HEK293 (cell line): ENCODE measurements at regions not wholly inside any gene's neighbourhood (a gene's known extent, or its start where the extent isn't known, plus 50 kb on each side); places are given as distances from the start of the nearest gene placed in this dataset.

Source experiments
- CTCF ChIA-PET: fragments of 350-600 bp; formaldehyde crosslinking; extraction: SDS; loops from one replicate; lab custom pipeline; 2021; ENCODE audit warnings: antibody characterized with exemption; lab: Yijun Ruan, JAX
- POLR2A ChIA-PET: fragments of 300-600 bp; formaldehyde crosslinking; extraction: SDS; loops from one replicate; lab custom pipeline; 2020; ENCODE audit warnings: antibody characterized with exemption, inconsistent platforms; lab: Yijun Ruan, JAX
- H3K27ac ChIP-seq: fragments of 200-500 bp; sonication (Bioruptor generic); 2 replicates; pipeline ENCODE4 v1.5.1; 2014; ENCODE audit warnings: low read depth, low read length, control low read depth, inconsistent platforms; ENCODE audit errors: extremely low read depth
- H3K36me3 ChIP-seq, 2 experiments: fragments of 200-500 bp in 1 of 2; sonication (Bioruptor generic) in 1 of 2; 1 replicate in 1 of 2; 2 replicates in 1 of 2; pipeline ENCODE4 v1.5.1; 2014 to 2017; ENCODE audit warnings: inconsistent platforms in 2 of 2, low read length in 2 of 2; ENCODE audit not compliant: control insufficient read depth in 2 of 2, insufficient read depth in 1 of 2
- H3K4me1 ChIP-seq: fragments of 200-500 bp; sonication (Bioruptor generic); 2 replicates; pipeline ENCODE4 v1.5.1; 2014; ENCODE audit warnings: mild to moderate bottlenecking, low read length, inconsistent platforms; ENCODE audit not compliant: control insufficient read depth, insufficient read depth
- H3K4me3 ChIP-seq: 2 replicates; pipeline ENCODE4 v1.5.1; 2011; ENCODE audit warnings: low read depth, mild to moderate bottlenecking, control low read depth, low read length, moderate library complexity
- H3K9me3 ChIP-seq: fragments of 200-500 bp; sonication (Bioruptor generic); 2 replicates; pipeline ENCODE4 v1.5.1; 2014; ENCODE audit warnings: low read depth, low read length, inconsistent platforms; ENCODE audit not compliant: control insufficient read depth, insufficient read depth
- BCL11B ChIP-seq: fragments of 450-650 bp; formaldehyde crosslinking; IDR thresholded peaks from 2 replicates; pipeline ENCODE4 v1.5.1; 2016; ENCODE audit warnings: low read depth, missing biosample characterization, missing genetic modification characterization
- GLI4 ChIP-seq: fragments of 450-650 bp; formaldehyde crosslinking; IDR thresholded peaks from 2 replicates; pipeline ENCODE4 v1.5.1; 2016; ENCODE audit warnings: missing biosample characterization, missing genetic modification characterization
- KLF17 ChIP-seq: fragments of 450-650 bp; formaldehyde crosslinking; IDR thresholded peaks from 2 replicates; pipeline ENCODE4 v1.5.1; 2016; ENCODE audit warnings: missing biosample characterization, missing genetic modification characterization
- KLF9 ChIP-seq: fragments of 450-650 bp; formaldehyde crosslinking; IDR thresholded peaks from 2 replicates; pipeline ENCODE4 v1.5.1; 2016; ENCODE audit warnings: missing biosample characterization, missing genetic modification characterization, low read depth
- PRDM10 ChIP-seq: fragments of 450-650 bp; formaldehyde crosslinking; IDR thresholded peaks from 2 replicates; pipeline ENCODE4 v1.5.1; 2016; ENCODE audit warnings: missing biosample characterization, missing genetic modification characterization
- TCF7L2 ChIP-seq: IDR thresholded peaks from 2 replicates; pipeline ENCODE4 v1.6.1; 2011; ENCODE audit warnings: low read depth, mild to moderate bottlenecking, inconsistent platforms, low read length, moderate library complexity, borderline replicate concordance
- YY1 ChIP-seq: fragments of 450-650 bp; formaldehyde crosslinking; IDR thresholded peaks from 2 replicates; pipeline ENCODE4 v1.5.1; 2018; ENCODE audit warnings: missing biosample characterization, missing genetic modification characterization
- ZFP3 ChIP-seq: fragments of 450-650 bp; formaldehyde crosslinking; IDR thresholded peaks from 2 replicates; pipeline ENCODE4 v1.5.1; 2016; ENCODE audit warnings: low read depth, missing biosample characterization, missing genetic modification characterization
- ZNF10 ChIP-seq: fragments of 450-650 bp; formaldehyde crosslinking; IDR thresholded peaks from 2 replicates; pipeline ENCODE4 v1.5.1; 2017; ENCODE audit warnings: missing biosample characterization, missing genetic modification characterization
- ZNF140 ChIP-seq: fragments of 450-650 bp; formaldehyde crosslinking; IDR thresholded peaks from 2 replicates; pipeline ENCODE4 v1.5.1; 2016; ENCODE audit warnings: missing biosample characterization, missing genetic modification characterization
- ZNF155 ChIP-seq: fragments of 450-650 bp; formaldehyde crosslinking; IDR thresholded peaks from 2 replicates; pipeline ENCODE4 v1.5.1; 2016; ENCODE audit warnings: missing biosample characterization, missing genetic modification characterization
- ZNF2 ChIP-seq: fragments of 450-650 bp; formaldehyde crosslinking; IDR thresholded peaks from 2 replicates; pipeline ENCODE4 v1.5.1; 2016; ENCODE audit warnings: missing biosample characterization, missing genetic modification characterization
- ZNF239 ChIP-seq: fragments of 450-650 bp; formaldehyde crosslinking; IDR thresholded peaks from 2 replicates; pipeline ENCODE4 v1.5.1; 2016; ENCODE audit warnings: missing biosample characterization, missing genetic modification characterization
- ZNF311 ChIP-seq: fragments of 450-650 bp; formaldehyde crosslinking; IDR thresholded peaks from 2 replicates; pipeline ENCODE4 v1.5.1; 2017; ENCODE audit warnings: missing biosample characterization, missing genetic modification characterization, borderline replicate concordance
- ZNF350 ChIP-seq: fragments of 450-650 bp; formaldehyde crosslinking; IDR thresholded peaks from 2 replicates; pipeline ENCODE4 v1.5.0; 2017; ENCODE audit warnings: missing biosample characterization, mild to moderate bottlenecking, missing genetic modification characterization
- ZNF37A ChIP-seq: fragments of 450-650 bp; IDR thresholded peaks from 2 replicates; pipeline ENCODE4 v1.5.1; 2018; ENCODE audit warnings: missing biosample characterization, missing genetic modification characterization
- ZNF449 ChIP-seq: fragments of 450-650 bp; formaldehyde crosslinking; IDR thresholded peaks from 2 replicates; pipeline ENCODE4 v1.5.1; 2017; ENCODE audit warnings: missing biosample characterization, mild to moderate bottlenecking, missing genetic modification characterization, moderate library complexity
- ZNF571 ChIP-seq: fragments of 450-650 bp; formaldehyde crosslinking; IDR thresholded peaks from 2 replicates; pipeline ENCODE4 v1.5.0; 2017; ENCODE audit warnings: missing biosample characterization, missing genetic modification characterization
- ZNF585B ChIP-seq: fragments of 450-650 bp; formaldehyde crosslinking; IDR thresholded peaks from 2 replicates; pipeline ENCODE4 v1.5.1; 2016; ENCODE audit warnings: missing biosample characterization, missing genetic modification characterization
- ZNF600 ChIP-seq: fragments of 450-650 bp; formaldehyde crosslinking; IDR thresholded peaks from 2 replicates; pipeline ENCODE4 v1.5.1; 2016; ENCODE audit warnings: missing biosample characterization, missing genetic modification characterization
- ZNF610 ChIP-seq: fragments of 450-650 bp; formaldehyde crosslinking; IDR thresholded peaks from 2 replicates; pipeline ENCODE4 v1.5.1; 2016; ENCODE audit warnings: missing biosample characterization, missing genetic modification characterization, borderline replicate concordance
- ZNF639 ChIP-seq: fragments of 450-650 bp; formaldehyde crosslinking; IDR thresholded peaks from 2 replicates; pipeline ENCODE4 v1.5.1; 2016; ENCODE audit warnings: missing biosample characterization, missing genetic modification characterization
- ZNF747 ChIP-seq: fragments of 450-650 bp; formaldehyde crosslinking; IDR thresholded peaks from 2 replicates; pipeline ENCODE4 v1.5.1; 2016; ENCODE audit warnings: missing biosample characterization, missing genetic modification characterization
- ZSCAN4 ChIP-seq: fragments of 450-650 bp; formaldehyde crosslinking; IDR thresholded peaks from 2 replicates; pipeline ENCODE4 v1.5.1; 2017; ENCODE audit warnings: missing biosample characterization, missing genetic modification characterization
- ZXDB ChIP-seq: fragments of 450-650 bp; formaldehyde crosslinking; IDR thresholded peaks from 2 replicates; pipeline ENCODE4 v1.5.1; 2016; ENCODE audit warnings: missing biosample characterization, missing genetic modification characterization

- H3K4me1 ChIP-seq: peaks cover 16% of the 10 kb centered on the region
- TF ChIP-seq KLF9 (tag by site-specific recombination) (no peak), ZNF600 (tag by site-specific recombination) (no peak), ZNF140 (tag by site-specific recombination) (no peak), ZNF449 (tag by site-specific recombination) (no peak), ZNF571 (tag by site-specific recombination) (no peak), ZNF639 (tag by site-specific recombination) (no peak), BCL11B (tag by site-specific recombination) (no peak), ZNF610 (no peak), GLI4 (tag by site-specific recombination) (no peak), TCF7L2 (no peak), PRDM10 (tag by site-specific recombination) (no peak), ZNF350 (no peak), ZNF239 (tag by site-specific recombination) (no peak), ZFP3 (tag by site-specific recombination) (no peak), ZNF155 (tag by site-specific recombination) (no peak), ZNF10 (tag by site-specific recombination) (no peak), ZNF37A (no peak)
- ChIA-PET CTCF (no interaction called here), POLR2A (no interaction called here)
- H3K36me3 ChIP-seq: no peaks in the 10 kb centered on the region
- no peak overlapping the region for H3K4me3 ChIP-seq
- no peaks in the 10 kb centered on the region for H3K9me3 ChIP-seq
- no peak overlapping the region for H3K27ac ChIP-seq
These were observed 64.0 kb upstream of the FERD3L start for GRCh38 chr7:19209166-19209696.

GRCh38 chr7:19206721-19207120, 61.5 kb upstream of the FERD3L start:
- Histone ChIP-seq H3K9me3 (no peaks in the 10 kb centered on the region), H3K27ac (no peak overlapping the region), H3K4me1 (peaks cover 20% of the 10 kb centered on the region), H3K4me3 (no peak overlapping the region), H3K36me3 (no peaks in the 10 kb centered on the region)
- POLR2A ChIA-PET: no interaction called here
- CTCF ChIA-PET: no interaction called here
- TF ChIP-seq ZSCAN4 (tag by site-specific recombination) (no peak), ZNF747 (no peak), ZNF311 (no peak), ZNF585B (tag by site-specific recombination) (no peak), ZNF2 (tag by site-specific recombination) (no peak), ZNF639 (tag by site-specific recombination) (no peak), KLF9 (tag by site-specific recombination) (no peak), ZXDB (tag by site-specific recombination) (no peak), KLF17 (tag by site-specific recombination) (no peak), YY1 (no peak)
